ENCODE measurements at regions not wholly inside any gene's neighbourhood (a gene's known extent, or its start where the extent isn't known, plus 50 kb on each side); places are given as distances from the start of the nearest gene placed in this dataset.
"Not testable (repeated sequence)": the region's sequence is repeated elsewhere in the genome, so short reads cannot be mapped to it uniquely, and the experiment has no call there.

- no peak for FAIRE-seq
Measured at GRCh38 chr7:66542528-66543269, 86.0 kb upstream of the KCTD7 start.

GRCh38 chr7:66549466-66549865 is 79.2 kb upstream of the KCTD7 start:
- FAIRE-seq = no peak

GRCh38 chr7:66553001-66553400 is 75.7 kb upstream of the KCTD7 start:
- FAIRE-seq = no peak

- FAIRE-seq = not testable (repeated sequence)
Measured at GRCh38 chr7:66553675-66554074, 75.0 kb upstream of the KCTD7 start.

GRCh38 chr7:66554291-66554690 is 74.4 kb upstream of the KCTD7 start:
- FAIRE-seq = not testable (repeated sequence)

GRCh38 chr7:66554842-66555430 is 73.7 kb upstream of the KCTD7 start:
- FAIRE-seq = not testable (repeated sequence)

- FAIRE-seq = no peak
Measured at GRCh38 chr7:66556177-66556548, 72.5 kb upstream of the KCTD7 start.

- FAIRE-seq = no peak
Measured at GRCh38 chr7:66556549-66557213, 72.0 kb upstream of the KCTD7 start.

GRCh38 chr7:66557214-66558200 is 71.2 kb upstream of the KCTD7 start:
- FAIRE-seq = no peak

GRCh38 chr7:66558201-66558641 is 70.5 kb upstream of the KCTD7 start:
- no peak for FAIRE-seq

GRCh38 chr7:66558660-66559465 is 69.8 kb upstream of the KCTD7 start:
- FAIRE-seq = no peak

GRCh38 chr7:66564045-66564444 is 64.6 kb upstream of the KCTD7 start:
- FAIRE-seq = no peak

GRCh38 chr7:66570179-66570578 is 58.5 kb upstream of the KCTD7 start:
- FAIRE-seq = not testable (repeated sequence)

GRCh38 chr7:66571568-66571967 is 57.1 kb upstream of the KCTD7 start:
- no peak for FAIRE-seq

GRCh38 chr7:66573782-66574495 is 54.7 kb upstream of the KCTD7 start:
- FAIRE-seq = not testable (repeated sequence)

GRCh38 chr7:66574768-66575167 is 53.9 kb upstream of the KCTD7 start:
- FAIRE-seq = not testable (repeated sequence)

GRCh38 chr7:66575398-66575797 is 53.3 kb upstream of the KCTD7 start:
- FAIRE-seq = no peak

GRCh38 chr7:66576646-66577045 is 52.0 kb upstream of the KCTD7 start:
- no peak for FAIRE-seq
